Muscle of back (tissue), 3 donors: ENCODE measurements at regions not wholly inside any gene's neighbourhood (a gene's known extent, or its start where the extent isn't known, plus 50 kb on each side); places are given as distances from the start of the nearest gene placed in this dataset.
A peak's percentile ranks its signal among the peaks of the same experiment; 100 is the strongest.

Source experiments
- DNase-seq, 3 donors: peaks; one replicate each; pipeline versions ENCODE4 v3.0.0 to v3.0.0-alpha.2; 2013

- no peak for DNase-seq
These were observed 503.8 kb downstream of the NXPH1 start for GRCh38 chr7:8937204-8937603.

DNA sequence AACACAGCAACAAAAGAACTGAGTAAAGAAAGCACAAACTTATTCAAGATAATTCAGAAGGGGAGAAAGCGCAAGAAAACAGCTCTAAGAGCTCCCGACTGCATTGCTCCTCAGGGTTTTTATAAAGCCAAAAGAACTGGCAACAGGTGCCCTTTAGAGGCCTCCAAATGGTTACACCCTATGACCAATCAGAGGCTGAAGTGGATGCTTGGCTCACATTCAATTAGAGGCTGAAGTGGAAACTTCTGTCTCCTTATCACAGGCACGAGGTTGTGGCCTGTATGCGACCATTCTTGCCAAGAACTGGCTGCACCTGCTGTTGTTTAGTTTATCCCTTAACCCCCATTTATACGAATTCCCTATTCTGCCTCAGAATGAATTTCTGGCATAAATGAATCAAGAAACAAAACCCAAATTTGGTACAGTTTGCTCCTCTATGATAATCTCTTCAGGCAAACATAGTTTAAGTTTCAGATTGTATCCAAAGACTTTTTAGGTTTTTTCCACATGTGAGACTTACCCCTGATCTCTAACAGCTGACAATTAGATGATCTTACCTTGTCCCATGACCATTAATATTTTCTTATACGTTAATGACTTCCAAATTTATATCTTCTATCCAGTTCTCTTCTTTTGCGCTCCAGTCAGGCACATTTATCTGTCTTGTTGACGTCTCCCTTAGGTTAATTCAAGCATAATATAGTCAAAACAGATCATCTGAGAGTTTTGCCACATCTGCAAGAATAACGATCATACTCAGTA, 504.8 kb downstream of the NXPH1 start:
- DNase-seq, result peak in 2 of 3 donors; percentile 52 to 67

GRCh38 chr7:8939446-8939845, 506.0 kb downstream of the NXPH1 start:
- DNase-seq, result peak in 2 of 3 donors; percentile 30 to 49

- no peak for DNase-seq
These were observed 530.3 kb downstream of the NXPH1 start for GRCh38 chr7:8963722-8964121.

DNA sequence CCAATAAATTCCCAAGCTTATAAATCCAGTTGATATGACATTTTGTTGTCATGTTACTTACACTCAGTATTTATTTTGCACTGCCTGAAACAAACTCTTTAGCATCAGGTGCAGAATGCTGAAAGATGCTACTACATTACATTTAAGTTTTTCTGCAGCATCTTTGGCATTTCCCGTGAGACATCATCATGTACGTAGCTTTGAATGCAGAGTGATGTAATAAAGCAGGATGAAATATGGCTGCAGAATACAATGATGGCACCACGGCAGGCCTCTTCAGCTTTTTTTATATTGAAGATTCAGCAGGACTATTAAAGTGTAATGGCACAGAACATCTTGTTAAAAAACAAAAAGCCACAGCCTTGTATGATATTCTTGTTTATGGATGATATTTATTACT, 531.8 kb downstream of the NXPH1 start:
- DNase-seq, result no peak

DNA sequence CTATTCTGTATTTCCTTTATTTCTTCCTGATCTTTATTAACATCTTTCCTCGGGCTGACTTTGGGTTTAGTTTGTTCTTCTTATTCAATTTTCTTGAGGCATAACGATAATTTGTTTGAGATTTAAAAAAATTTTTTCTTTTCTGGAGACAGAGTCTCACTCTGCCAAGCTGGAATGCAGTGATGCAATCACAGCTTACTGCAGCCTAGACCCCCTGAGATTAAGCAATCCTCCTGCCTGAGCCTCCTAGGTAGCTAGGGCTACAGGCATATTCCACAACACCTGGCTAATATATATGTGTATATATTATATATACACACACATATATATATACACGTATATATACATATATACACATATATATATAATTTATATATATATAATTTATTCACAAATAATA, 540.2 kb downstream of the NXPH1 start:
- no peak for DNase-seq

- DNase-seq, result no peak
These were observed 542.3 kb downstream of the NXPH1 start for GRCh38 chr7:8975681-8976080.

DNA sequence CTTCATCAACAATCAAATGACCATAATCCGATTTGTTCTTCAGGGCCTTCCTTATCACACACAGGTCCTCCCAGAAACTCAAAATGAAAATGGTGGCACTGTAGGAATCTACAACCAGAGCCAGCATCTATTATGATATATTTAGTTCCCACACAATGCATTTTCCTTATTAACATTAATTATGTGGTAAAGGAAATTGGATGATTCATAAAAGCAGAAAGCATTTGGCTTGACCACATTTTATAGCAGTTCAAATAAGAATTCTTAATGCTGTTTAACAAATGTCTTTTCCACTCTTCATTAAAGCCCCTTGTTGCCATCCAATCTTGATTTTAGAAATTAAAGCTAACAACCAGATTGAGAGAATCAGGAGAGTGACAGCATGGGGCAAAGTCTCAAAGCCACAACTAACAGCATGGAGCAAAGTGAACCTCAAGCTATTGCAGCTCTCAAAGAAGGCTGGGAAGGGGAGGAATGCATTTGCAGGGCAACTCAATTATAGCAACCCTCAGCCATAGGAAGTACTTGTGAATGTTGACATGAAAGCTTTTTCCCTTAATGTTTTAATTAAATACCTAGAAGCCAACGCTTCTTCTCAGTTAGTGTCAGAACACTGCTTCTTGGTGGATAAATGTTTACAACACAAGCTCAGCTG, 549.1 kb downstream of the NXPH1 start:
- no peak for DNase-seq

DNA sequence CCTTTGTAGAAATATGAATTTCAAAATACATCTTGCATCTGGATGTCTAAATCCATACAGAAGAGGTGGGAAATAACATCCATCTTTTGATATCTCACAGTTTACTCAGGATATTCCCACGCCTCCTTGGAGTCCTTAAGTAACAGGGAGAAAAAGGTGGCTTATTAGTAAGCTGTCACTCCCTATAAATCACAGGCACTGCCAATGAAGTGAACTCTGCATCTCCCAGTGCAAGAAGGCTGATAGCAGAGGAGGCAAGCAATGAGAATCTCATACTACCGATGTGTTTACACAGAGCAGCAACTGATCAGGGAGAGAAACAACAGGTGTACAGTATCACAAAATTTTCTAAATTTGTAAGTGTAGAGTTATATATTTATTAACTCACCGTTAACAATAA, 551.8 kb downstream of the NXPH1 start:
- DNase-seq, result no peak

GRCh38 chr7:8988267-8988666, 554.9 kb downstream of the NXPH1 start:
- DNase-seq, result no peak

- DNase-seq, result no peak
These were observed 557.8 kb downstream of the NXPH1 start for GRCh38 chr7:8991159-8991558.

GRCh38 chr7:8998762-8999161, 565.4 kb downstream of the NXPH1 start:
- DNase-seq, result no peak

GRCh38 chr7:9013940-9014339, 580.5 kb downstream of the NXPH1 start:
- no peak for DNase-seq

DNA sequence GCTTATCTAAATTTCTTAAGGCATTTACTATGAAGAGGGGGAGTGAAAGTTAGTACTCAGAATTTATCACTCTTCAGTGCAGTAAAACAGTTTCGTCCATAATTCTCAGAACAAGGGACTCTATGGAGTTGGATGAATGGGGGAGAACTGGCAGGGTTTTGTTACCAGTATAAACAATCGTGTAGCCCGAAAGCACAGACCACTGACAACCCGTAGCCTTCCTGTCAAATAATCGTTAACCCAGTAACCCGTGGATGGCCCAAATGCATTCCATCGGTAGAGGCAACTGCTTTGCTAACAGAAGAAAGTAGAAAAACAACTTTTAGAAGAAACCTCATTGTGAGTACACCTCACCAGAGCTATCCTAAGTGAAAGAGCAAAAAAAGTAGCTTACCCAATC, 583.9 kb downstream of the NXPH1 start:
- DNase-seq, result no peak

DNA sequence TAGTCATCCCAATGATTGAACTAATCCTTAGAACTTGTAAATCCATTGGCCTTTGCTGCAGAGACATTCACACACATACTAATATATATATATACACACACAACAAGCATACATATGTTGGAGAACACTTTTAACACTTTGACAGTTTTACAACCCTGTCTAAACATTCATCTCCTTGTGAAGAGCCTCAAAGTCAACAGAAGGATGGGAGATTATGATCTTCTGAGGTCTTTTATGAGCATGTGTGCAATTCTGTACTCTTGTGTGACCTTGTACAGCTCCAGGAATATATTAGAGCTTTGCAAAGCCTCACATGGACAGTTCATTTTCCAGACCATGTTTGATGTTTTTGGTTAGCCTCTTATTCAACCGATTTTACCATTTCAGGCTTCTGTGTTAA, 589.0 kb downstream of the NXPH1 start:
- no peak for DNase-seq

- peak in 1 of 3 donors; percentile 10 for DNase-seq
These were observed 590.4 kb downstream of the NXPH1 start for GRCh38 chr7:9023675-9024294.

- no peak for DNase-seq
These were observed 592.7 kb downstream of the NXPH1 start for GRCh38 chr7:9026121-9026520.

- no peak for DNase-seq
These were observed 594.6 kb downstream of the NXPH1 start for GRCh38 chr7:9028012-9028411.

- no peak for DNase-seq
These were observed 596.5 kb downstream of the NXPH1 start for GRCh38 chr7:9029681-9030530.

DNA sequence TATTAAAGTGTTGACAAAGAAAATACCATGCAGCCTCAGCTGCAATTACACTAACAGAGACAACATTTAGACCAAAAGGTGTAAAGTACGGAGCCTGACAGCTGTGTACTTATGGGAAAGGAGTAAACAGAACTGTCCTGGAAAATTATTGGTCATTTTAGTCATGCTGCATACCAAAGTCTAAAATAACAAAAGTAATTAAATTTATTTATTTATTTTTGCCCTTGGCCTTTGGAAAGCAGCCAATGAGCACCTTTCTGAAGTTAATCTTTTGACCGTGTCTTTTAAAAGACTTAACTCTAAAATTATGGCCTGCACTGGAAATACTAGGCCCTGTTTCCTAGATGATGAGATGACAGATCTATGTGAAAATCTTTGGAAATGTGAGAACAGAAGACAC, 597.6 kb downstream of the NXPH1 start:
- DNase-seq, result no peak

DNA sequence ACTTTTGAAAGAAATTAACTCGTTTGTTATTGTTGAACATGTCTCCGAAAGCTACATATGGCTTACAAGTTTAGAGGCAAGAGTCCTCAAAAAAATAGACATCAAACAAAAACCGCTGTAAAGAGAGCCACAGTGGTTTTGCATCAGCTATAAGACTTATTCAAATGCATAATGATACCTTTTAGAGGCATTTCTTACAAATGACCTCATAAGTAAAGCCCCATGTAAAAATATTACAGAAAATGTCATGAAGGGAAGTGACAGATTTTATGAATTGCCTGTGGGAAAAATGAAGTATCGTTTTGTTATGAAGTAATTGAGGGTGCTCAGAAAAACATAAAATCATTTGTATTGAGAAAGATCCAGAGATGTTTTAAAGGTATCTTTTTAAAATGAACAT, 598.0 kb downstream of the NXPH1 start:
- DNase-seq, result no peak

GRCh38 chr7:9036080-9036479, 602.7 kb downstream of the NXPH1 start:
- DNase-seq, result no peak
